ENCODE measurements at regions not wholly inside any gene's neighbourhood (a gene's known extent, or its start where the extent isn't known, plus 50 kb on each side); places are given as distances from the start of the nearest gene placed in this dataset.

DNA sequence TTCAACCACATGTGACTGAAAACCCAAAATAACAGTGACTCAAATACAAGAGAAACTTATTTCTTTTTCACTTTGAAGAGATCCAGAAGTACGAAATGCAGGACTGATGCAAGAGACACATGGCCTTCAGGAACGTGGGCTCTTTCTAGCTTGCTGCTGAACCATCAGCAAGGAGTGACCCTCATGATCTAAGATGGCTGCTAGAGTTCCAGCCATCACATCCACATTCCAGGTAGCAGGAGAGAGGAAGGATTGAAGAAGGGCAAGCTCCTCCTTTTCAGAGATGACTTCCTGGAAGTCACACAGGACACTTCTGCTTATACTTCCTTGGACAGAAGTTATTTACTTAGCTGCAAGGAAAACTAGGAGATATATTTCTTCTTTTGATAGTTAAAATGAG is 67.6 kb upstream of the BCL11B start:
- no peak for TF ChIP-seq CTCF (conservative IDR thresholded peaks at IDR 0.05)
- no peak for TF ChIP-seq EZH2 (IDR thresholded peaks at IDR 0.05; ENCODE audit: low read depth)

Measured in PC-9 (cell line).